Lower lobe of right lung (tissue), 2 donors: ENCODE measurements at regions not wholly inside any gene's neighbourhood (a gene's known extent, or its start where the extent isn't known, plus 50 kb on each side); places are given as distances from the start of the nearest gene placed in this dataset.
"Not testable (repeated sequence)": the region's sequence is repeated elsewhere in the genome, so short reads cannot be mapped to it uniquely, and the experiment has no call there.

Experiments used
- ATAC-seq, 2 donors: fragments of 200-7000 bp; cut with Tn5 transposase; one replicate each; pipeline ENCODE4 v1.9.1; 2020 to 2022; ENCODE audit warnings: mild to moderate bottlenecking in 2 of 2, moderate library complexity in 2 of 2
- DNase-seq: peaks from one replicate; pipeline ENCODE4 v3.0.0-alpha.2; 2020
- H3K27ac ChIP-seq: fragments of 200-600 bp; one replicate; pipeline ENCODE4 v1.8.0; 2022
- H3K27me3 ChIP-seq: fragments of 200-600 bp; one replicate; pipeline ENCODE4 v1.8.0; 2022; ENCODE audit warnings: low read depth
- H3K36me3 ChIP-seq: fragments of 200-600 bp; one replicate; pipeline ENCODE4 v1.8.0; 2022; ENCODE audit warnings: mild to moderate bottlenecking
- H3K4me1 ChIP-seq: fragments of 200-600 bp; one replicate; pipeline ENCODE4 v1.8.0; 2022
- H3K4me3 ChIP-seq: fragments of 200-600 bp; one replicate; pipeline ENCODE4 v1.8.0; 2022; ENCODE audit warnings: mild to moderate bottlenecking
- H3K9me3 ChIP-seq: fragments of 200-600 bp; one replicate; pipeline ENCODE4 v1.8.0; 2022
- CTCF ChIP-seq: fragments of 200-600 bp; IDR thresholded peaks from one replicate; pipeline ENCODE4 v1.8.0; 2022; ENCODE audit warnings: antibody characterized with exemption, mild to moderate bottlenecking
- intact Hi-C: fragments of 100-400 bp; cut with DNase I; formaldehyde crosslinking; loops from one replicate; pipeline ENCODE4 v1.11.0; 2022
- donor health status: DM: no; HTN: yes; CAD: no; lungs with severe emphysema.

GRCh38 chr22:36084717-36085116 is 56.1 kb upstream of the RBFOX2 start:
- intact Hi-C loops, result no loop called here
- DNase-seq, result no peak
- Histone ChIP-seq H3K4me1 (no peaks in the 10 kb centered on the region), H3K27ac (no peak overlapping the region), H3K36me3 (no peaks in the 10 kb centered on the region), H3K4me3 (no peak overlapping the region), H3K9me3 (no peaks in the 10 kb centered on the region), H3K27me3 (no peaks in the 10 kb centered on the region)
- TF ChIP-seq CTCF, result no peak
- ATAC-seq, result no peak

GRCh38 chr22:36083056-36083455 is 54.4 kb upstream of the RBFOX2 start:
- intact Hi-C loops, result no loop called here
- no peak for ATAC-seq
- Histone ChIP-seq H3K36me3 (no peaks in the 10 kb centered on the region), H3K27ac (no peak overlapping the region), H3K4me3 (no peak overlapping the region), H3K27me3 (no peaks in the 10 kb centered on the region), H3K9me3 (no peaks in the 10 kb centered on the region), H3K4me1 (no peaks in the 10 kb centered on the region)
- no peak for TF ChIP-seq CTCF
- no peak for DNase-seq

- no peaks in the 10 kb centered on the region for H3K36me3 ChIP-seq
- H3K27ac ChIP-seq, result no peak overlapping the region
- no peaks in the 10 kb centered on the region for H3K4me1 ChIP-seq
- no peak for DNase-seq
- no peak for TF ChIP-seq CTCF
- intact Hi-C loops, result no loop called here
- no peaks in the 10 kb centered on the region for H3K27me3 ChIP-seq
- ATAC-seq, result no peak
- no peaks in the 10 kb centered on the region for H3K9me3 ChIP-seq
- H3K4me3 ChIP-seq, result no peak overlapping the region
These were observed 52.4 kb upstream of the RBFOX2 start for GRCh38 chr22:36081023-36081431.

- H3K27me3 ChIP-seq, H3K36me3 ChIP-seq, H3K4me3 ChIP-seq, DNase-seq, H3K27ac ChIP-seq, ATAC-seq, H3K9me3 ChIP-seq, H3K4me1 ChIP-seq, intact Hi-C loops: not testable (repeated sequence)
These were observed 51.7 kb upstream of the RBFOX2 start for GRCh38 chr22:36080281-36080680.

- Histone ChIP-seq H3K4me1 (no peaks in the 10 kb centered on the region), H3K36me3 (no peaks in the 10 kb centered on the region), H3K9me3 (no peaks in the 10 kb centered on the region), H3K27me3 (no peaks in the 10 kb centered on the region), H3K27ac (no peak overlapping the region), H3K4me3 (no peak overlapping the region)
- no peak for TF ChIP-seq CTCF
- DNase-seq (no peak), ATAC-seq (no peak)
- intact Hi-C loops, result no loop called here
These were observed 50.4 kb upstream of the RBFOX2 start for GRCh38 chr22:36079041-36079440.
